Psoas muscle (tissue), 7 donors: ENCODE measurements at regions not wholly inside any gene's neighbourhood (a gene's known extent, or its start where the extent isn't known, plus 50 kb on each side); places are given as distances from the start of the nearest gene placed in this dataset.

ENCODE experiments used
- ATAC-seq, 4 donors: fragments of 200-7000 bp; cut with Tn5 transposase; one replicate each; pipeline ENCODE4 v1.9.1; 2020; ENCODE audit warnings: moderate library complexity in 3 of 4, mild to moderate bottlenecking in 2 of 4
- DNase-seq, 2 donors: peaks; one replicate each; pipeline ENCODE4 v3.0.0-alpha.2; 2020
- H3K27ac ChIP-seq: fragments of 200-600 bp; one replicate; pipeline ENCODE4 v1.8.0; 2022
- H3K27me3 ChIP-seq, 3 donors: fragments of 200-600 bp in 1 of 3; one replicate each; pipeline versions ENCODE4 v1.6.1 to v1.8.0; 2013 to 2022; ENCODE audit warnings: low read length in 2 of 3, mild to moderate bottlenecking in 2 of 3, moderate library complexity in 1 of 3; ENCODE audit not compliant: insufficient read depth in 3 of 3
- H3K36me3 ChIP-seq, 2 donors: fragments of 200-600 bp in 1 of 2; one replicate each; pipeline versions ENCODE4 v1.6.1 to v1.8.0; 2013 to 2022; ENCODE audit warnings: low read depth in 1 of 2, mild to moderate bottlenecking in 1 of 2, moderate library complexity in 1 of 2; ENCODE audit not compliant: insufficient read depth in 1 of 2
- H3K4me1 ChIP-seq: fragments of 200-600 bp; one replicate; pipeline ENCODE4 v1.8.0; 2022
- H3K4me3 ChIP-seq: fragments of 200-600 bp; one replicate; pipeline ENCODE4 v1.8.0; 2022; ENCODE audit warnings: mild to moderate bottlenecking
- H3K9me3 ChIP-seq: fragments of 200-600 bp; one replicate; pipeline ENCODE4 v1.8.0; 2022
- CTCF ChIP-seq: fragments of 200-600 bp; IDR thresholded peaks from one replicate; pipeline ENCODE4 v1.8.0; 2022; ENCODE audit warnings: antibody characterized with exemption
- WGBS, 3 donors: extraction: QIAGEN DNeasy Blood & Tissue Kit; methylation state at CpG; one replicate each; pipeline versions ENCODE4 v1.1.6 to v1.1.7; 2013; 5-methylcytosine and 5-hydroxymethylcytosine counted together
- intact Hi-C, 2 donors: fragments of 100-400 bp; cut with DNase I; formaldehyde crosslinking; loops; one replicate each; pipeline versions ENCODE4 v1.11.0 to v1.14.2; 2022
- donor health status: healthy with polysubstance abuse.
- donor health status: DM: no; HTN: no; CAD: no; lungs with moderate emphysema.
- donor health status: Bipolar disorder and iron deficiency.
- donor health status: healthy.
- donor health status: DM: yes; HTN: yes; CAD: no.
- donor health status: DM: no; HTN: no; CAD: no.
- donor health status: DM: yes; HTN: yes; CAD: no.

- no peak for DNase-seq
- intact Hi-C loops: loop anchor here in 1 of 2 donors (5.0 kb wide), 1 partner anchor 196 kb away; no protein-coding TSS in a partner anchor
- Histone ChIP-seq H3K9me3 (no peaks in the 10 kb centered on the region), H3K27me3 (no peaks in the 10 kb centered on the region), H3K4me1 (no peaks in the 10 kb centered on the region), H3K27ac (no peak overlapping the region), H3K4me3 (no peak overlapping the region), H3K36me3 (no peaks in the 10 kb centered on the region)
- no peak for ATAC-seq
- WGBS, 3 donors: 49 to 54% (median 53%) methylated on average over 4 of the region's 4 CpGs
- TF ChIP-seq CTCF: no peak
Measured at GRCh38 chr6:121847806-121848522, 412.5 kb downstream of the GJA1 start.

- no peak overlapping the region for H3K27ac ChIP-seq
- ATAC-seq (no peak), DNase-seq (no peak)
- 48 to 56% (median 50%) methylated on average over 6 of the region's 6 CpGs for WGBS, 3 donors
- H3K9me3 ChIP-seq: no peaks in the 10 kb centered on the region
- intact Hi-C loops: loop anchor here in 1 of 2 donors (5.0 kb wide), 1 partner anchor 196 kb away; no protein-coding TSS in a partner anchor
- H3K4me1 ChIP-seq: no peaks in the 10 kb centered on the region
- H3K27me3 ChIP-seq: no peaks in the 10 kb centered on the region
- no peak for TF ChIP-seq CTCF
- no peaks in the 10 kb centered on the region for H3K36me3 ChIP-seq
- no peak overlapping the region for H3K4me3 ChIP-seq
Measured at GRCh38 chr6:121848523-121849255, 413.2 kb downstream of the GJA1 start.

GRCh38 chr6:121849477-121849876 lies 414.0 kb downstream of the GJA1 start:
- Histone ChIP-seq H3K27ac (no peak overlapping the region), H3K4me1 (no peaks in the 10 kb centered on the region), H3K9me3 (no peaks in the 10 kb centered on the region), H3K27me3 (no peaks in the 10 kb centered on the region), H3K36me3 (no peaks in the 10 kb centered on the region), H3K4me3 (no peak overlapping the region)
- intact Hi-C loops: loop anchor here in 1 of 2 donors (5.0 kb wide), 1 partner anchor 197 kb away; no protein-coding TSS in a partner anchor
- ATAC-seq: peak; percentile 71 to 88 (median 82)
- no peak for DNase-seq
- peak; percentile 73 for TF ChIP-seq CTCF
- WGBS, 3 donors: 42 to 55% (median 47%) methylated on average over 5 of the region's 5 CpGs

- Histone ChIP-seq H3K4me1 (no peaks in the 10 kb centered on the region), H3K9me3 (no peaks in the 10 kb centered on the region), H3K27ac (no peak overlapping the region), H3K36me3 (no peaks in the 10 kb centered on the region), H3K4me3 (no peak overlapping the region), H3K27me3 (no peaks in the 10 kb centered on the region)
- 71 to 77% (median 73%) methylated on average over 2 of the region's 2 CpGs for WGBS, 3 donors
- TF ChIP-seq CTCF: no peak
- intact Hi-C loops: loop anchor here (2.0 to 5.0 kb wide), 2 partner anchors 419 to 420 kb away; no protein-coding TSS in a partner anchor
- ATAC-seq: no peak
- DNase-seq: no peak
Measured at GRCh38 chr6:121851056-121851455, 415.6 kb downstream of the GJA1 start.
